Spleen (tissue), 7 donors: ENCODE measurements at regions not wholly inside any gene's neighbourhood (a gene's known extent, or its start where the extent isn't known, plus 50 kb on each side); places are given as distances from the start of the nearest gene placed in this dataset.

Experiments used
- CTCF ChIP-seq, 11 experiments: fragments of 200-600 bp in 7 of 11; fragments of 450-650 bp in 4 of 11; sonication (generic) in 4 of 11; IDR thresholded peaks in 8 of 11; conservative IDR thresholded peaks in 3 of 11; 1 replicate in 7 of 11; 2 replicates in 4 of 11; pipeline versions ENCODE4 v1.4.0 to v1.8.0; 2016 to 2021; ENCODE audit warnings: antibody characterized with exemption in 11 of 11, inconsistent platforms in 4 of 11, mild to moderate bottlenecking in 1 of 11
- POLR2A ChIP-seq, 3 donors: fragments of 450-650 bp; IDR thresholded peaks; one replicate each; pipeline ENCODE4 v1.5.1; 2017; ENCODE audit warnings: antibody characterized with exemption in 3 of 3, mild to moderate bottlenecking in 1 of 3
- donor health status: DM: no; HTN: no; CAD: no; lungs with moderate emphysema.
- donor health status: DM: no; HTN: no; CAD: no.
- donor health status: DM: no; HTN: no; CAD: no.

- no peak for TF ChIP-seq CTCF (IDR thresholded peaks at IDR 0.05 in 8 of 11, conservative IDR thresholded peaks at IDR 0.05 in 3 of 11)
- no peak for TF ChIP-seq POLR2A (IDR thresholded peaks at IDR 0.05)
These were observed 133.1 kb downstream of the ADCYAP1 start for GRCh38 chr18:1037776-1038175.
